ENCODE measurements at regions not wholly inside any gene's neighbourhood (a gene's known extent, or its start where the extent isn't known, plus 50 kb on each side); places are given as distances from the start of the nearest gene placed in this dataset.

DNA sequence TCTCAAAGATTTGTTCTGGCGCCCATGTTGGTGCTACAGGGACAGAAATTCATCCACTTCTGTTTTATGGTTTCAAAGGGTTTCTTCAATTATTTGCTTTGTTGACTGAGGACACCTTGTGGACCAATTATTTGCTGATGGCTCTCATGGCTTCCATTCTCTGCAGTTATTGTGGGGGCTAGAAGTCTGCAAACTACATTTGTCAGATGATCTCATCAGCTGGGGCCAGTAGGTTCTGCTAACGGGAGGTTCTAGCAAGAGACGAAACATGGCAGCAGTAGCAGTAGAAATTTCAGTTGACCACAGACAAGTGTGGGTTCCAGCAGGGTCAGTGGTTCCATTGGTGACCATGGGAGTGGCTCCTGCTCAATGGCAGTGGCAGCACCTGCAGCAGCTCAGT lies 72.8 kb upstream of the BLCAP start:
- peaks cover 49% of the 10 kb centered on the region for H3K27me3 Mint-ChIP-seq
- Histone ChIP-seq H4K20me1 (ENCODE audit: control insufficient read depth, insufficient read depth, low read length, poor library complexity, severe bottlenecking) (no peaks in the 10 kb centered on the region), H2AFZ (ENCODE audit: insufficient read depth, low read depth, low read length, poor library complexity, severe bottlenecking) (no peak overlapping the region), H3K79me2 (ENCODE audit: control insufficient read depth, insufficient read depth, low read length) (no peaks in the 10 kb centered on the region), H3K4me2 (replicated peaks; ENCODE audit: low read depth, low read length, poor library complexity, severe bottlenecking) (no peak overlapping the region), H3K9me3 (ENCODE audit: control extremely low read depth in 1 of 3, control insufficient read depth in 2 of 3, insufficient read depth in 1 of 3, low read length in 2 of 3) (peaks cover 0 to 8% (median 0%) of the 10 kb centered on the region in 3 donors), H3K36me3 (replicated peaks in 1 of 2; ENCODE audit: control extremely low read depth in 1 of 2, control insufficient read depth in 1 of 2, extremely low read depth in 1 of 2, insufficient read depth in 2 of 2, low read length in 1 of 2) (no peaks in the 10 kb centered on the region), H3K27ac (ENCODE audit: low read length in 2 of 2) (no peak overlapping the region), H3K27me3 (replicated peaks in 1 of 4; ENCODE audit: control extremely low read depth in 1 of 4, control insufficient read depth in 3 of 4, insufficient read depth in 4 of 4, low read length in 3 of 4) (peaks cover 0 to 36% (median 6%) of the 10 kb centered on the region in 4 experiments), H3K4me1 (ENCODE audit: control insufficient read depth in 2 of 2, insufficient read depth in 2 of 2, low read length in 2 of 2) (no peaks in the 10 kb centered on the region), H3K9ac (ENCODE audit: low read length) (no peak overlapping the region), H3K4me3 (ENCODE audit: control extremely low read depth in 1 of 5, extremely low read depth in 1 of 5, insufficient read depth in 1 of 5, low read depth in 2 of 5, low read length in 4 of 5) (no peak overlapping the region)
- no peaks in the 10 kb centered on the region for H3K9me3 Mint-ChIP-seq (ENCODE audit: insufficient read depth)
- no peak overlapping the region for H3K27ac Mint-ChIP-seq
- no peak for DNase-seq
- H3K4me1 Mint-ChIP-seq: no peaks in the 10 kb centered on the region
- CTCF ChIA-PET: no interaction called here
- WGBS (ENCODE audit: insufficient coverage): 63% methylated on average over 2 of the region's 3 CpGs
- H3K4me3 Mint-ChIP-seq: no peak overlapping the region
- POLR2A ChIA-PET: no interaction called here
- intact Hi-C loops (cut with micrococcal nuclease): no loop called here
- TF ChIP-seq EZH2 (IDR thresholded peaks at IDR 0.05; ENCODE audit: borderline replicate concordance, insufficient read depth, low read depth, low read length, poor library complexity, severe bottlenecking): no peak
- TF ChIP-seq, protein P1, sequence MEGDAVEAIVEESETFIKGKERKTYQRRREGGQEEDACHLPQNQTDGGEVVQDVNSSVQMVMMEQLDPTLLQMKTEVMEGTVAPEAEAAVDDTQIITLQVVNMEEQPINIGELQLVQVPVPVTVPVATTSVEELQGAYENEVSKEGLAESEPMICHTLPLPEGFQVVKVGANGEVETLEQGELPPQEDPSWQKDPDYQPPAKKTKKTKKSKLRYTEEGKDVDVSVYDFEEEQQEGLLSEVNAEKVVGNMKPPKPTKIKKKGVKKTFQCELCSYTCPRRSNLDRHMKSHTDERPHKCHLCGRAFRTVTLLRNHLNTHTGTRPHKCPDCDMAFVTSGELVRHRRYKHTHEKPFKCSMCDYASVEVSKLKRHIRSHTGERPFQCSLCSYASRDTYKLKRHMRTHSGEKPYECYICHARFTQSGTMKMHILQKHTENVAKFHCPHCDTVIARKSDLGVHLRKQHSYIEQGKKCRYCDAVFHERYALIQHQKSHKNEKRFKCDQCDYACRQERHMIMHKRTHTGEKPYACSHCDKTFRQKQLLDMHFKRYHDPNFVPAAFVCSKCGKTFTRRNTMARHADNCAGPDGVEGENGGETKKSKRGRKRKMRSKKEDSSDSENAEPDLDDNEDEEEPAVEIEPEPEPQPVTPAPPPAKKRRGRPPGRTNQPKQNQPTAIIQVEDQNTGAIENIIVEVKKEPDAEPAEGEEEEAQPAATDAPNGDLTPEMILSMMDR (IDR thresholded peaks at IDR 0.05): no peak
- ATAC-seq (ENCODE audit: low read depth): no peak

DNA sequence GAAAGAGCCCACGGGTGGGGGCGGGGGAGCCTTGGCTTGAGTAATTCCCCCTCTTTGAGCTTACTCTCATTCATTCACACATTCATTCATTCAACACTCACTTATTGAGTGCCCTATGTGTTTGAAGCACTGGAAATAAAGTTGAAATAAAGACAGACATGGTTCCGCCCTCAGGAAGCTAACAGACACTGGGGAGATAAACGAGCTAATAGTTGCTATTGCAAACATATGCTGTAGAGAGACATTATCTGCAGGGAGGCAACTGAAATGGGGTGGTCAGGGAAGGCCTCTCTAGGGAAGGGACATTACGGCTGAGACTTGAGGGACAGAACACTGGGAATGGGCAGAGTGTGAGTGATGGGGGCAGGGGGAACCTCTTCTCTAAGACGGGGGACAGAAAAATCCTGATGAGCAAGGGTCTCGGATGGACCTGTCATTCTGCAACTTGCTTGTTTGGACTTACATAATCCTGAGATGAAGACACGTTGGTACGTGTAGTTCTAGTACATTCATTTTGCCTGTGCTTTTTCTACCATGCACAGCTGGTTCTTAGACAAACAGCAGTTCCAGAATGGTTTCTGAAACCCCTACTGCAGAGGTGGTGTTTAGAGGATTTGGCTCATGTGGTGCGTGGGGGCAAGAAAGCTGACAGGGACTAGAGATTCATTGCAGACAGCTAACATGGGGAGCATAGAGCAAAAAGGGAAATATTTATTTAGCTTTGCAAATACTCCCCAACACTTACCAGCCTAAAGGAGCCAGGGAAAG lies 71.1 kb upstream of the BLCAP start:
- H3K4me1 ChIP-seq (ENCODE audit: control insufficient read depth in 2 of 2, insufficient read depth in 2 of 2, low read length in 2 of 2): no peaks in the 10 kb centered on the region
- H3K4me3 ChIP-seq (ENCODE audit: control extremely low read depth in 1 of 5, extremely low read depth in 1 of 5, insufficient read depth in 1 of 5, low read depth in 2 of 5, low read length in 4 of 5): no peak overlapping the region
- TF ChIP-seq, protein P1 (IDR thresholded peaks at IDR 0.05): no peak
- no peak for TF ChIP-seq EZH2 (IDR thresholded peaks at IDR 0.05; ENCODE audit: borderline replicate concordance, insufficient read depth, low read depth, low read length, poor library complexity, severe bottlenecking)
- peaks cover 0 to 8% (median 0%) of the 10 kb centered on the region in 3 donors for H3K9me3 ChIP-seq (ENCODE audit: control extremely low read depth in 1 of 3, control insufficient read depth in 2 of 3, insufficient read depth in 1 of 3, low read length in 2 of 3)
- no peak overlapping the region for H3K9ac ChIP-seq (ENCODE audit: low read length)
- H2AFZ ChIP-seq (ENCODE audit: insufficient read depth, low read depth, low read length, poor library complexity, severe bottlenecking): no peak overlapping the region
- CTCF ChIA-PET: no interaction called here
- peaks cover 44% of the 10 kb centered on the region for H3K27me3 Mint-ChIP-seq
- POLR2A ChIA-PET: no interaction called here
- no peaks in the 10 kb centered on the region for H3K36me3 ChIP-seq (replicated peaks in 1 of 2; ENCODE audit: control extremely low read depth in 1 of 2, control insufficient read depth in 1 of 2, extremely low read depth in 1 of 2, insufficient read depth in 2 of 2, low read length in 1 of 2)
- no peaks in the 10 kb centered on the region for H4K20me1 ChIP-seq (ENCODE audit: control insufficient read depth, insufficient read depth, low read length, poor library complexity, severe bottlenecking)
- intact Hi-C loops (cut with micrococcal nuclease): no loop called here
- H3K4me2 ChIP-seq (replicated peaks; ENCODE audit: low read depth, low read length, poor library complexity, severe bottlenecking): no peak overlapping the region
- no peak overlapping the region for H3K4me3 Mint-ChIP-seq
- no peak overlapping the region for H3K27ac ChIP-seq (ENCODE audit: low read length in 2 of 2)
- H3K4me1 Mint-ChIP-seq: no peaks in the 10 kb centered on the region
- no peak overlapping the region for H3K27ac Mint-ChIP-seq
- H3K79me2 ChIP-seq (ENCODE audit: control insufficient read depth, insufficient read depth, low read length): no peaks in the 10 kb centered on the region
- 60% methylated on average over 7 of the region's 10 CpGs for WGBS (ENCODE audit: insufficient coverage)
- ATAC-seq (ENCODE audit: low read depth) (no peak), DNase-seq (no peak)
- H3K27me3 ChIP-seq (replicated peaks in 1 of 4; ENCODE audit: control extremely low read depth in 1 of 4, control insufficient read depth in 3 of 4, insufficient read depth in 4 of 4, low read length in 3 of 4): peaks cover 0 to 33% (median 6%) of the 10 kb centered on the region in 4 experiments
- no peaks in the 10 kb centered on the region for H3K9me3 Mint-ChIP-seq (ENCODE audit: insufficient read depth)

Measured in B cell (primary cell).